Cardiac muscle cell (in vitro differentiated cells and primary cell): ENCODE measurements at regions not wholly inside any gene's neighbourhood (a gene's known extent, or its start where the extent isn't known, plus 50 kb on each side); places are given as distances from the start of the nearest gene placed in this dataset.
A peak's percentile ranks its signal among the peaks of the same experiment; 100 is the strongest.

Experiments used
- DNase-seq, 2 donors: peaks; one replicate each; pipeline versions ENCODE4 v3.0.0 to v3.0.0-alpha.2; 2010 to 2017; ENCODE audit warnings: low read depth in 1 of 2, low spot score in 1 of 2
- H3K27ac ChIP-seq: fragments of 200-600 bp; sonication (generic); 2 replicates; pipeline ENCODE4 v1.5.1; 2016
- H3K27me3 ChIP-seq: fragments of 200-600 bp; sonication (generic); 2 replicates; pipeline ENCODE4 v1.6.0; 2016; ENCODE audit warnings: control low read depth
- H3K36me3 ChIP-seq: fragments of 200-600 bp; sonication (generic); 2 replicates; pipeline ENCODE4 v1.5.1; 2016; ENCODE audit warnings: control low read depth
- H3K4me1 ChIP-seq: fragments of 200-600 bp; sonication (generic); 2 replicates; pipeline ENCODE4 v1.8.1; 2017; ENCODE audit warnings: low read depth, mild to moderate bottlenecking, mixed run types
- H3K4me3 ChIP-seq: fragments of 200-600 bp; sonication (generic); 2 replicates; pipeline ENCODE4 v1.5.1; 2016; ENCODE audit warnings: mild to moderate bottlenecking
- H3K9me3 ChIP-seq: fragments of 200-600 bp; sonication (generic); 2 replicates; pipeline ENCODE4 v1.5.1; 2017; ENCODE audit warnings: low read depth, mild to moderate bottlenecking, control low read depth
- TF ChIP-seq, protein P1 (sequence below): IDR thresholded peaks from 2 replicates; pipeline ENCODE4 v1.5.1; 2012; ENCODE audit warnings: low read depth, mild to moderate bottlenecking, low read length

DNA sequence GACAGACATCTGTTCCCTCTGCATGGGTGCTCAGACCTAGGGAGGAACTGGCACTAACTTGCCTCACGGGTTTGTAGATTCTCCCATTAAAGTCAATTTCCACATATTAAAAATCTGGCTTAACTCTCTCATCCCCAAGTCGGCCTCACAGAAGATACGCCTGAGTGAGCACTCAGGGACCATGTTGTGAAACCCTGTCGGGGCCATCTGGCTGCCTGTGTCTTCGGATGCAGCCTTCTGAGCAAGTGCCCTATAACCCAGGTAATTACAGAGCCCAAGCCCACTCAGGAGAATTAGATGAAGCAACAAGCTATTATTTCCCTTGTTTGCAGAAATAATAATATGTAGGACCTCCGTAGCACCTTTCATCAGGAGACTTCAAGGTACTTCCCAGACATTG lies 219.3 kb upstream of the GLI3 start:
- no peaks in the 10 kb centered on the region for H3K36me3 ChIP-seq
- no peaks in the 10 kb centered on the region for H3K27me3 ChIP-seq
- H3K9me3 ChIP-seq = no peaks in the 10 kb centered on the region
- DNase-seq = no peak
- no peak overlapping the region for H3K27ac ChIP-seq
- TF ChIP-seq, protein P1, sequence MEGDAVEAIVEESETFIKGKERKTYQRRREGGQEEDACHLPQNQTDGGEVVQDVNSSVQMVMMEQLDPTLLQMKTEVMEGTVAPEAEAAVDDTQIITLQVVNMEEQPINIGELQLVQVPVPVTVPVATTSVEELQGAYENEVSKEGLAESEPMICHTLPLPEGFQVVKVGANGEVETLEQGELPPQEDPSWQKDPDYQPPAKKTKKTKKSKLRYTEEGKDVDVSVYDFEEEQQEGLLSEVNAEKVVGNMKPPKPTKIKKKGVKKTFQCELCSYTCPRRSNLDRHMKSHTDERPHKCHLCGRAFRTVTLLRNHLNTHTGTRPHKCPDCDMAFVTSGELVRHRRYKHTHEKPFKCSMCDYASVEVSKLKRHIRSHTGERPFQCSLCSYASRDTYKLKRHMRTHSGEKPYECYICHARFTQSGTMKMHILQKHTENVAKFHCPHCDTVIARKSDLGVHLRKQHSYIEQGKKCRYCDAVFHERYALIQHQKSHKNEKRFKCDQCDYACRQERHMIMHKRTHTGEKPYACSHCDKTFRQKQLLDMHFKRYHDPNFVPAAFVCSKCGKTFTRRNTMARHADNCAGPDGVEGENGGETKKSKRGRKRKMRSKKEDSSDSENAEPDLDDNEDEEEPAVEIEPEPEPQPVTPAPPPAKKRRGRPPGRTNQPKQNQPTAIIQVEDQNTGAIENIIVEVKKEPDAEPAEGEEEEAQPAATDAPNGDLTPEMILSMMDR = no peak
- no peak overlapping the region for H3K4me3 ChIP-seq
- H3K4me1 ChIP-seq = no peaks in the 10 kb centered on the region

DNA sequence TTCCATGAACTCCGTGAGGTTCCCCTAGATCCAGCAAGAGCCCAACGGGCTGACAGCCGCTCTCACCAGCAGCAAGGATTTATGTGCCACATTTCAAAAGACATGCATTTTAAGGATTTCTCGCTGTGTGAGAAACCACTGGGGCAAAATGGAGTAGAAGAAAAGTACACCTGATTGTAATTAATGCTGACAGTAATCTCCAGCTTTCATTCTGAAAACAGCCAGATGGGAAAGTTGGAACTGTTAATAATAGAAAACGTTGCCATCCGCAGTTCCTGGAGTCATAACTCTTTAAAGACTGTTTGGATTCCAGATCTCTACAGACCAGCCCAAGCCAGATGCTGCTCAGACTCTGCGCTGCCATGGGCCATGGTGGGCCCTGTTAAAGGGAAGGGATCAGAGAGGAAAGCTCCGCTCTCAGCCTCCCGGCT lies 216.9 kb upstream of the GLI3 start:
- no peak for DNase-seq
- TF ChIP-seq, protein P1 = no peak
- Histone ChIP-seq H3K36me3 (no peaks in the 10 kb centered on the region), H3K27ac (no peak overlapping the region), H3K4me3 (no peak overlapping the region), H3K4me1 (no peaks in the 10 kb centered on the region), H3K9me3 (no peaks in the 10 kb centered on the region), H3K27me3 (no peaks in the 10 kb centered on the region)

DNA sequence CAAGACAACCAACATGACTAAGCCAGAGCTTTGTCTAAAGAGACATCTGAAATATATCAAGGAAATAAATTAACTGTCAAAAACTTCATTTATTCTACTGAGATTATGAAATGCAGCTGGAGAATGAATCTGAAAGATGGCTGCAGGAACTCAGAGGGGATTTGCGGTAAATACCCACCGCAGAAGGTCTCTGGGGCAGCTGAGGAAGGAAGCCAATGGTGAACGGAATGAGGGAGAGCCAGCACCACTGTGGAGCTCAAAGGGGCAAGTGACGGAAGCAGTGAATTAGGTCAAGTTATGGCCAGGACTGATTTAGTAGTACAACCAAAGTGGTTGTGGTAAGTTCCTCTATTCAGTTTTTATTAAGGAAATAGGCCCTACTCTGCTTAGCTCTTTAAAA lies 215.3 kb upstream of the GLI3 start:
- TF ChIP-seq, protein P1 = no peak
- Histone ChIP-seq H3K4me3 (no peak overlapping the region), H3K27me3 (no peaks in the 10 kb centered on the region), H3K9me3 (no peaks in the 10 kb centered on the region), H3K36me3 (no peaks in the 10 kb centered on the region), H3K4me1 (no peaks in the 10 kb centered on the region), H3K27ac (no peak overlapping the region)
- no peak for DNase-seq

DNA sequence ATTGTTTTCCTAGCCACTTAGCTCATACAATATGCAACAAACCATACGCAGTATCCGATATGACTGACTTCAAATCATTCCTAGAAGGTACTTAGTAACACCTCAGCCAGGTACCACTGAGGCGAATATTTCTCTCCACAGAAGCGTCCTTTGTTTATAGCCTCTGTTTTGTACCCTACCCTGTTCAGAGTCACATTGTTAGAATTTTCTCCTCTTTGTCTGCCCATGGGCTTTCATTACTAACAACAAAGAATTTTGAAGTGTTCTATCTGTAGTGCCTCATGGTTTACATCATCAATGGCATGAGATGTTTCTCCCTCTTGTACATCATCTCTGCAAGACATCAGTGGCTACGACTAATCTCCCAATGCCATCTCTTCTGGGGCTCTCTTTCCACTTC lies 212.4 kb upstream of the GLI3 start:
- DNase-seq = no peak
- Histone ChIP-seq H3K27me3 (no peaks in the 10 kb centered on the region), H3K27ac (no peak overlapping the region), H3K9me3 (no peaks in the 10 kb centered on the region), H3K36me3 (no peaks in the 10 kb centered on the region), H3K4me3 (no peak overlapping the region), H3K4me1 (no peaks in the 10 kb centered on the region)
- TF ChIP-seq, protein P1 = no peak

DNA sequence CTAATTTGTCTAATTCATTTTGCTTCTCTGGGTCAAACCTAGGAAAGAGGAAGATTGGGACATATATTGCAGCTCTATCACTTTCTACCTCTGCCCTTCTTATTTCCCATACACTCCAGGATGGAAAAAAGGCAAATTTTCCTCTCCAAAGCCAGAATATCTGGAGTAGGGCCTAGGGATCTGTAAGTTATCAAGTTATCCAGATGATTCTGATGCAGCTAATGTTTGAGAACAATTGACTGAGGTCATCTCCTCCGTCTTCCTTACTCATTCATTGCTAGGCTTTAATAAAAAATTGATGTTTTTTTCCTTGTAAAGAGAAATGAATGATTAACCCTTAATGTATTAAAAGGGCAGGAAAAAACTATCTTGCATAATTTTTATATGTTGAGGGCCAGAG lies 211.9 kb upstream of the GLI3 start:
- Histone ChIP-seq H3K27ac (no peak overlapping the region), H3K9me3 (no peaks in the 10 kb centered on the region), H3K4me1 (no peaks in the 10 kb centered on the region), H3K27me3 (no peaks in the 10 kb centered on the region), H3K4me3 (no peak overlapping the region), H3K36me3 (no peaks in the 10 kb centered on the region)
- DNase-seq = no peak
- TF ChIP-seq, protein P1 = no peak

DNA sequence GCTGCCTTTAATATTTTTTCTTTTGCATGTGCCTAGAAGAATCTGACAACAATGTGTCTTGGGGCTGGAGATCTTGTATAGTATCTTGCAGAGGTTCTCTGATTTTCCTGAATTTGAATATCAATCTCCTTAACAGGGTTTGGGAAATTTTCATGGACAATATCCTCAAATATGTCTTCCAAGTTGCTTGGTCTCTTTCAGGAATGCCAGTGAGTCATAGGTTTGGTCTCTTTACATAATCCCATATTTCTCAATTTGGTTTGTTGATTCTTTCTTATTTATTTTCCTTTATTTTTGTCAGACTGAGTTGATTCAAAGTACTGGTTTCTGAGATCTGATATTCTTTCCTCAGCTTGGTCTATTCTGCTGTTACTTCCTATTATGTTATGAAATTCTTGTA lies 208.7 kb upstream of the GLI3 start:
- no peak overlapping the region for H3K27ac ChIP-seq
- DNase-seq = peak in 1 of 2 donors; percentile 28
- H3K27me3 ChIP-seq = no peaks in the 10 kb centered on the region
- TF ChIP-seq, protein P1 = no peak
- H3K4me3 ChIP-seq = no peak overlapping the region
- H3K36me3 ChIP-seq = no peaks in the 10 kb centered on the region
- H3K4me1 ChIP-seq = no peaks in the 10 kb centered on the region
- no peaks in the 10 kb centered on the region for H3K9me3 ChIP-seq
